B cell (primary cell): ENCODE measurements at regions not wholly inside any gene's neighbourhood (a gene's known extent, or its start where the extent isn't known, plus 50 kb on each side); places are given as distances from the start of the nearest gene placed in this dataset.

Experiments
- EZH2 ChIP-seq: IDR thresholded peaks from 2 replicates; pipeline ENCODE4 v1.6.1; 2012; ENCODE audit warnings: borderline replicate concordance, low read depth, mild to moderate bottlenecking, moderate library complexity, low read length; ENCODE audit not compliant: insufficient read depth, poor library complexity, severe bottlenecking
- TF ChIP-seq, protein P1 (sequence below): fragments of 200-600 bp; IDR thresholded peaks from one replicate; pipeline ENCODE4 v1.8.0; 2022; ENCODE audit warnings: antibody characterized with exemption, mild to moderate bottlenecking

- TF ChIP-seq, protein P1, sequence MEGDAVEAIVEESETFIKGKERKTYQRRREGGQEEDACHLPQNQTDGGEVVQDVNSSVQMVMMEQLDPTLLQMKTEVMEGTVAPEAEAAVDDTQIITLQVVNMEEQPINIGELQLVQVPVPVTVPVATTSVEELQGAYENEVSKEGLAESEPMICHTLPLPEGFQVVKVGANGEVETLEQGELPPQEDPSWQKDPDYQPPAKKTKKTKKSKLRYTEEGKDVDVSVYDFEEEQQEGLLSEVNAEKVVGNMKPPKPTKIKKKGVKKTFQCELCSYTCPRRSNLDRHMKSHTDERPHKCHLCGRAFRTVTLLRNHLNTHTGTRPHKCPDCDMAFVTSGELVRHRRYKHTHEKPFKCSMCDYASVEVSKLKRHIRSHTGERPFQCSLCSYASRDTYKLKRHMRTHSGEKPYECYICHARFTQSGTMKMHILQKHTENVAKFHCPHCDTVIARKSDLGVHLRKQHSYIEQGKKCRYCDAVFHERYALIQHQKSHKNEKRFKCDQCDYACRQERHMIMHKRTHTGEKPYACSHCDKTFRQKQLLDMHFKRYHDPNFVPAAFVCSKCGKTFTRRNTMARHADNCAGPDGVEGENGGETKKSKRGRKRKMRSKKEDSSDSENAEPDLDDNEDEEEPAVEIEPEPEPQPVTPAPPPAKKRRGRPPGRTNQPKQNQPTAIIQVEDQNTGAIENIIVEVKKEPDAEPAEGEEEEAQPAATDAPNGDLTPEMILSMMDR, result no peak
- TF ChIP-seq EZH2, result no peak
Observed at GRCh38 chr3:31173118-31173718, 278.8 kb upstream of the GADL1 start.
